ENCODE measurements at regions not wholly inside any gene's neighbourhood (a gene's known extent, or its start where the extent isn't known, plus 50 kb on each side); places are given as distances from the start of the nearest gene placed in this dataset.
A peak's percentile ranks its signal among the peaks of the same experiment; 100 is the strongest.

- no peak overlapping the region for H3K23ac ChIP-seq (ENCODE audit: low read length in 2 of 2)
- WGBS, result 91% methylated on average over 6 of the region's 6 CpGs
These were observed 123.8 kb upstream of the JARID2 start for GRCh38 chr6:15121977-15122550.

GRCh38 chr6:15129887-15130286 lies 116.0 kb upstream of the JARID2 start:
- Histone ChIP-seq H4K91ac (ENCODE audit: low read length) (no peak overlapping the region), H2BK12ac (ENCODE audit: low read length in 2 of 2) (no peak overlapping the region), H3K79me1 (replicated peaks; ENCODE audit: low read length, poor library complexity, severe bottlenecking) (no peaks in the 10 kb centered on the region), H2BK120ac (ENCODE audit: low read depth, low read length) (no peak overlapping the region), H3K14ac (ENCODE audit: low read length in 2 of 2) (no peak overlapping the region), H2BK15ac (ENCODE audit: low read depth, poor library complexity, severe bottlenecking) (no peak overlapping the region), H3K23ac (ENCODE audit: low read length in 2 of 2) (no peak overlapping the region), H3K18ac (ENCODE audit: low read depth in 1 of 2, low read length in 2 of 2) (no peak overlapping the region), H2BK5ac (ENCODE audit: low read depth, low read length, poor library complexity, severe bottlenecking) (no peak overlapping the region), H4K8ac (ENCODE audit: low read length) (no peak overlapping the region), H3K9ac (ENCODE audit: low read length) (no peak overlapping the region), H3K4ac (ENCODE audit: low read depth in 1 of 2, low read length in 2 of 2) (no peak overlapping the region), H3K4me2 (ENCODE audit: low read length, poor library complexity, severe bottlenecking) (no peak overlapping the region), H2AK5ac (ENCODE audit: low read length, severe bottlenecking) (no peak overlapping the region), H2AFZ (ENCODE audit: low read depth, low read length) (no peak overlapping the region), H3K27me3 (ENCODE audit: control insufficient read depth in 1 of 2, insufficient read depth in 1 of 2, low read length in 2 of 2) (no peaks in the 10 kb centered on the region), H3K4me3 (ENCODE audit: insufficient read depth in 1 of 2, low read depth in 1 of 2, low read length in 2 of 2) (no peak overlapping the region), H3K36me3 (ENCODE audit: control insufficient read depth in 1 of 2, insufficient read depth in 2 of 2, low read depth in 1 of 2, low read length in 2 of 2) (no peaks in the 10 kb centered on the region), H3K27ac (ENCODE audit: low read length, poor library complexity, severe bottlenecking) (no peak overlapping the region), H3K9me3 (ENCODE audit: control insufficient read depth, low read length) (no peaks in the 10 kb centered on the region), H3K4me1 (ENCODE audit: control insufficient read depth, insufficient read depth, low read depth, low read length) (peaks cover 4% of the 10 kb centered on the region)
- no peak for DNase-seq
- 86% methylated on average over 4 of the region's 4 CpGs for WGBS

More at GRCh38 chr6:15121977-15122550, 123.8 kb upstream of the JARID2 start:
- H3K14ac ChIP-seq (ENCODE audit: low read length in 2 of 2), result no peak overlapping the region
- no peak overlapping the region for H2AFZ ChIP-seq (ENCODE audit: low read depth, low read length)
- no peak overlapping the region for H3K27ac ChIP-seq (ENCODE audit: low read length, poor library complexity, severe bottlenecking)
- no peak for DNase-seq
- H2BK12ac ChIP-seq (ENCODE audit: low read length in 2 of 2), result no peak overlapping the region
- H3K36me3 ChIP-seq (ENCODE audit: control insufficient read depth in 1 of 2, insufficient read depth in 2 of 2, low read depth in 1 of 2, low read length in 2 of 2), result no peaks in the 10 kb centered on the region
- H3K4me1 ChIP-seq (ENCODE audit: control insufficient read depth, insufficient read depth, low read depth, low read length), result no peaks in the 10 kb centered on the region
- H3K18ac ChIP-seq (ENCODE audit: low read depth in 1 of 2, low read length in 2 of 2), result no peak overlapping the region
- H3K4me3 ChIP-seq (ENCODE audit: insufficient read depth in 1 of 2, low read depth in 1 of 2, low read length in 2 of 2), result no peak overlapping the region
- no peaks in the 10 kb centered on the region for H3K27me3 ChIP-seq (ENCODE audit: control insufficient read depth in 1 of 2, insufficient read depth in 1 of 2, low read length in 2 of 2)
- no peak overlapping the region for H3K9ac ChIP-seq (ENCODE audit: low read length)
- H2BK120ac ChIP-seq (ENCODE audit: low read depth, low read length), result no peak overlapping the region
- H3K4ac ChIP-seq (ENCODE audit: low read depth in 1 of 2, low read length in 2 of 2), result no peak overlapping the region
- H2AK5ac ChIP-seq (ENCODE audit: low read length, severe bottlenecking), result no peak overlapping the region
- H2BK15ac ChIP-seq (ENCODE audit: low read depth, poor library complexity, severe bottlenecking), result no peak overlapping the region
- no peaks in the 10 kb centered on the region for H3K9me3 ChIP-seq (ENCODE audit: control insufficient read depth, low read length)
- no peak overlapping the region for H4K91ac ChIP-seq (ENCODE audit: low read length)
- no peak overlapping the region for H3K4me2 ChIP-seq (ENCODE audit: low read length, poor library complexity, severe bottlenecking)
- H2BK5ac ChIP-seq (ENCODE audit: low read depth, low read length, poor library complexity, severe bottlenecking), result no peak overlapping the region
- no peak overlapping the region for H4K8ac ChIP-seq (ENCODE audit: low read length)
- H3K79me1 ChIP-seq (replicated peaks; ENCODE audit: low read length, poor library complexity, severe bottlenecking), result no peaks in the 10 kb centered on the region

GRCh38 chr6:15131234-15131633 lies 114.6 kb upstream of the JARID2 start:
- no peak overlapping the region for H3K23ac ChIP-seq (ENCODE audit: low read length in 2 of 2)
- H3K4ac ChIP-seq (ENCODE audit: low read depth in 1 of 2, low read length in 2 of 2), result no peak overlapping the region
- no peak overlapping the region for H3K4me2 ChIP-seq (ENCODE audit: low read length, poor library complexity, severe bottlenecking)
- WGBS, result 93% methylated on average over 1 of the region's 2 CpGs
- H3K27me3 ChIP-seq (ENCODE audit: control insufficient read depth in 1 of 2, insufficient read depth in 1 of 2, low read length in 2 of 2), result no peaks in the 10 kb centered on the region
- no peak overlapping the region for H4K8ac ChIP-seq (ENCODE audit: low read length)
- peaks cover 4% of the 10 kb centered on the region for H3K4me1 ChIP-seq (ENCODE audit: control insufficient read depth, insufficient read depth, low read depth, low read length)
- no peak overlapping the region for H3K4me3 ChIP-seq (ENCODE audit: insufficient read depth in 1 of 2, low read depth in 1 of 2, low read length in 2 of 2)
- no peak overlapping the region for H2BK15ac ChIP-seq (ENCODE audit: low read depth, poor library complexity, severe bottlenecking)
- H3K27ac ChIP-seq (ENCODE audit: low read length, poor library complexity, severe bottlenecking), result no peak overlapping the region
- no peak overlapping the region for H3K18ac ChIP-seq (ENCODE audit: low read depth in 1 of 2, low read length in 2 of 2)
- H3K14ac ChIP-seq (ENCODE audit: low read length in 2 of 2), result no peak overlapping the region
- H3K9ac ChIP-seq (ENCODE audit: low read length), result no peak overlapping the region
- H2BK5ac ChIP-seq (ENCODE audit: low read depth, low read length, poor library complexity, severe bottlenecking), result no peak overlapping the region
- DNase-seq, result no peak
- H3K9me3 ChIP-seq (ENCODE audit: control insufficient read depth, low read length), result no peaks in the 10 kb centered on the region
- H3K36me3 ChIP-seq (ENCODE audit: control insufficient read depth in 1 of 2, insufficient read depth in 2 of 2, low read depth in 1 of 2, low read length in 2 of 2), result no peaks in the 10 kb centered on the region
- no peak overlapping the region for H2AFZ ChIP-seq (ENCODE audit: low read depth, low read length)
- no peak overlapping the region for H2BK12ac ChIP-seq (ENCODE audit: low read length in 2 of 2)
- no peak overlapping the region for H4K91ac ChIP-seq (ENCODE audit: low read length)
- no peaks in the 10 kb centered on the region for H3K79me1 ChIP-seq (replicated peaks; ENCODE audit: low read length, poor library complexity, severe bottlenecking)
- H2AK5ac ChIP-seq (ENCODE audit: low read length, severe bottlenecking), result no peak overlapping the region
- H2BK120ac ChIP-seq (ENCODE audit: low read depth, low read length), result no peak overlapping the region

DNA sequence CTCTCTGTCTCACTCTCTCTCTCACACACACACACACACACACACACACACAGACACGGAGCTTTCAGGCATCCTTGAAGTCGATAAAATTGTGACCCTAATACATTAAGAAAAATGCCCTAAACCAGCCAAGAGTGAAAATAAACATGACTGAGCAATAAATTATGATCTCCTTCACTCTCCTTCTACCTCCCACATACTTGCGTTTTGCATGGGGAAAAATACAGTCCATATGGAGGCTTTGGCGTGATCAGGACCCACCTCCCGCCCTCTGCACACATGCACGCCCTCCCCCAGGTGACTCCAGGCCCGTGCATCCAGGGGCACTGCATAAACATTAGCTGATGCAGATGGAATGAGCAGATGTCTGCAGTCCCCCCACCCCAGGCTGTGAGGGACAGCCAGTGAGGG lies 114.2 kb upstream of the JARID2 start:
- no peak overlapping the region for H2AK5ac ChIP-seq (ENCODE audit: low read length, severe bottlenecking)
- no peak overlapping the region for H2BK5ac ChIP-seq (ENCODE audit: low read depth, low read length, poor library complexity, severe bottlenecking)
- no peak overlapping the region for H2BK120ac ChIP-seq (ENCODE audit: low read depth, low read length)
- H4K8ac ChIP-seq (ENCODE audit: low read length), result no peak overlapping the region
- no peaks in the 10 kb centered on the region for H3K36me3 ChIP-seq (ENCODE audit: control insufficient read depth in 1 of 2, insufficient read depth in 2 of 2, low read depth in 1 of 2, low read length in 2 of 2)
- H2BK15ac ChIP-seq (ENCODE audit: low read depth, poor library complexity, severe bottlenecking), result no peak overlapping the region
- no peak overlapping the region for H2AFZ ChIP-seq (ENCODE audit: low read depth, low read length)
- no peak overlapping the region for H3K9ac ChIP-seq (ENCODE audit: low read length)
- no peak overlapping the region for H3K4me2 ChIP-seq (ENCODE audit: low read length, poor library complexity, severe bottlenecking)
- peak overlapping the region in 1 of 2 experiments; percentile 62 for H3K14ac ChIP-seq (ENCODE audit: low read length in 2 of 2)
- peak overlapping the region in 1 of 2 experiments; percentile 74 for H3K18ac ChIP-seq (ENCODE audit: low read depth in 1 of 2, low read length in 2 of 2)
- no peaks in the 10 kb centered on the region for H3K27me3 ChIP-seq (ENCODE audit: control insufficient read depth in 1 of 2, insufficient read depth in 1 of 2, low read length in 2 of 2)
- no peaks in the 10 kb centered on the region for H3K79me1 ChIP-seq (replicated peaks; ENCODE audit: low read length, poor library complexity, severe bottlenecking)
- no peaks in the 10 kb centered on the region for H3K9me3 ChIP-seq (ENCODE audit: control insufficient read depth, low read length)
- H4K91ac ChIP-seq (ENCODE audit: low read length), result no peak overlapping the region
- H3K23ac ChIP-seq (ENCODE audit: low read length in 2 of 2), result peak overlapping the region in 1 of 2 experiments; percentile 85
- H2BK12ac ChIP-seq (ENCODE audit: low read length in 2 of 2), result peak overlapping the region in 1 of 2 experiments; percentile 57
- 67% methylated on average over 7 of the region's 7 CpGs for WGBS
- no peak overlapping the region for H3K27ac ChIP-seq (ENCODE audit: low read length, poor library complexity, severe bottlenecking)
- peaks cover 4% of the 10 kb centered on the region for H3K4me1 ChIP-seq (ENCODE audit: control insufficient read depth, insufficient read depth, low read depth, low read length)
- no peak overlapping the region for H3K4me3 ChIP-seq (ENCODE audit: insufficient read depth in 1 of 2, low read depth in 1 of 2, low read length in 2 of 2)
- DNase-seq, result peak; percentile 42
- H3K4ac ChIP-seq (ENCODE audit: low read depth in 1 of 2, low read length in 2 of 2), result peak overlapping the region in 1 of 2 experiments; percentile 19

Measured in mesenchymal stem cell (in vitro differentiated cells and primary cell).